Upper lobe of left lung (tissue), 6 donors: ENCODE measurements at regions not wholly inside any gene's neighbourhood (a gene's known extent, or its start where the extent isn't known, plus 50 kb on each side); places are given as distances from the start of the nearest gene placed in this dataset.

ENCODE experiments used
- ATAC-seq, 2 donors: fragments of 200-7000 bp; cut with Tn5 transposase; one replicate each; pipeline ENCODE4 v1.9.1; 2022; ENCODE audit warnings: mild to moderate bottlenecking in 2 of 2, moderate library complexity in 2 of 2; ENCODE audit not compliant: low FRiP score in 2 of 2
- DNase-seq, 2 donors: peaks; one replicate each; pipeline ENCODE4 v3.0.0-alpha.2; 2019 to 2020
- H3K27ac ChIP-seq, 4 donors: fragments of 200-600 bp; sonication (generic); one replicate each; pipeline ENCODE4 v1.5.1; 2016 to 2019
- H3K27me3 ChIP-seq, 4 donors: fragments of 200-600 bp; sonication (generic); one replicate each; pipeline ENCODE4 v1.5.1; 2017 to 2019
- H3K36me3 ChIP-seq, 4 donors: fragments of 200-600 bp; sonication (generic); one replicate each; pipeline ENCODE4 v1.5.1; 2016 to 2019
- H3K4me1 ChIP-seq, 4 donors: fragments of 200-600 bp; sonication (generic); one replicate each; pipeline ENCODE4 v1.5.1; 2018 to 2019
- H3K4me3 ChIP-seq, 4 donors: fragments of 200-600 bp; sonication (generic); one replicate each; pipeline ENCODE4 v1.5.1; 2017 to 2019; ENCODE audit warnings: mild to moderate bottlenecking in 2 of 4, moderate library complexity in 1 of 4
- H3K9me3 ChIP-seq, 4 donors: fragments of 200-600 bp; sonication (generic); one replicate each; pipeline ENCODE4 v1.5.1; 2018 to 2019
- CTCF ChIP-seq, 6 experiments: fragments of 450-650 bp in 4 of 6; fragments of 200-600 bp in 2 of 6; sonication (generic) in 2 of 6; IDR thresholded peaks; one replicate each; pipeline ENCODE4 v1.5.1; 2016 to 2019; ENCODE audit warnings: antibody characterized with exemption in 6 of 6
- EP300 ChIP-seq, 4 donors: sonication (generic); formaldehyde crosslinking; IDR thresholded peaks; one replicate each; pipeline ENCODE4 v1.5.1; 2017; ENCODE audit warnings: antibody characterized with exemption in 4 of 4, control low read depth in 2 of 4
- POLR2A ChIP-seq, 4 donors: fragments of 450-650 bp; IDR thresholded peaks; one replicate each; pipeline ENCODE4 v1.5.1; 2016 to 2017; ENCODE audit warnings: antibody characterized with exemption in 4 of 4, mild to moderate bottlenecking in 2 of 4
- POLR2AphosphoS5 ChIP-seq, 2 donors: sonication (generic); formaldehyde crosslinking; IDR thresholded peaks; one replicate each; pipeline ENCODE4 v1.5.1; 2017; ENCODE audit warnings: antibody characterized with exemption in 2 of 2
- WGBS, 2 donors: methylation state at CpG; one replicate each; pipeline ENCODE4 v1.1.5; 2017 to 2018; 5-methylcytosine and 5-hydroxymethylcytosine counted together
- donor health status: DM: no; HTN: no; CAD: no; lungs with moderate emphysema.
- donor health status: DM: no; HTN: yes; CAD: no; lungs with severe emphysema.

GRCh38 chr2:173666171-173666888, 298.8 kb downstream of the SP3 start:
- Histone ChIP-seq H3K27me3 (no peaks in the 10 kb centered on the region), H3K27ac (no peak overlapping the region), H3K36me3 (no peaks in the 10 kb centered on the region), H3K4me1 (no peaks in the 10 kb centered on the region), H3K4me3 (no peak overlapping the region), H3K9me3 (no peaks in the 10 kb centered on the region)
- 55 to 63% methylated on average over 8 of the region's 8 CpGs for WGBS, 2 donors
- DNase-seq = no peak
- no peak for ATAC-seq
- no peak for TF ChIP-seq CTCF (IDR thresholded peaks at IDR 0.05)
- no peak for TF ChIP-seq POLR2AphosphoS5 (IDR thresholded peaks at IDR 0.05)
- no peak for TF ChIP-seq EP300 (IDR thresholded peaks at IDR 0.05)
- no peak for TF ChIP-seq POLR2A (IDR thresholded peaks at IDR 0.05)

- WGBS, 2 donors = 48 to 55% methylated on average over 3 of the region's 3 CpGs
- Histone ChIP-seq H3K4me3 (no peak overlapping the region), H3K36me3 (no peaks in the 10 kb centered on the region), H3K27ac (no peak overlapping the region), H3K9me3 (no peaks in the 10 kb centered on the region), H3K27me3 (no peaks in the 10 kb centered on the region), H3K4me1 (no peaks in the 10 kb centered on the region)
- DNase-seq = no peak
- no peak for ATAC-seq
- TF ChIP-seq POLR2AphosphoS5 (IDR thresholded peaks at IDR 0.05) (no peak), POLR2A (IDR thresholded peaks at IDR 0.05) (no peak), EP300 (IDR thresholded peaks at IDR 0.05) (no peak), CTCF (IDR thresholded peaks at IDR 0.05) (no peak)
Measured at GRCh38 chr2:173667014-173667413, 298.2 kb downstream of the SP3 start.

GRCh38 chr2:173667415-173667814, 297.8 kb downstream of the SP3 start:
- Histone ChIP-seq H3K27ac (no peak overlapping the region), H3K4me3 (no peak overlapping the region), H3K27me3 (no peaks in the 10 kb centered on the region), H3K36me3 (no peaks in the 10 kb centered on the region), H3K4me1 (no peaks in the 10 kb centered on the region), H3K9me3 (no peaks in the 10 kb centered on the region)
- 97 to 98% methylated on average over 2 of the region's 2 CpGs for WGBS, 2 donors
- TF ChIP-seq CTCF (IDR thresholded peaks at IDR 0.05) (no peak), POLR2AphosphoS5 (IDR thresholded peaks at IDR 0.05) (no peak), POLR2A (IDR thresholded peaks at IDR 0.05) (no peak), EP300 (IDR thresholded peaks at IDR 0.05) (no peak)
- no peak for DNase-seq
- ATAC-seq = no peak

GRCh38 chr2:173669271-173669853, 295.8 kb downstream of the SP3 start:
- Histone ChIP-seq H3K27ac (no peak overlapping the region), H3K9me3 (no peaks in the 10 kb centered on the region), H3K4me3 (no peak overlapping the region), H3K4me1 (no peaks in the 10 kb centered on the region), H3K27me3 (no peaks in the 10 kb centered on the region), H3K36me3 (no peaks in the 10 kb centered on the region)
- DNase-seq = no peak
- TF ChIP-seq POLR2A (IDR thresholded peaks at IDR 0.05) = no peak
- no peak for TF ChIP-seq POLR2AphosphoS5 (IDR thresholded peaks at IDR 0.05)
- no peak for TF ChIP-seq EP300 (IDR thresholded peaks at IDR 0.05)
- no peak for TF ChIP-seq CTCF (IDR thresholded peaks at IDR 0.05)
- ATAC-seq = no peak
- 91 to 92% methylated on average over 1 of the region's 1 CpG for WGBS, 2 donors

GRCh38 chr2:173669888-173670287, 295.3 kb downstream of the SP3 start:
- no peak for TF ChIP-seq POLR2AphosphoS5 (IDR thresholded peaks at IDR 0.05)
- TF ChIP-seq EP300 (IDR thresholded peaks at IDR 0.05) = no peak
- TF ChIP-seq POLR2A (IDR thresholded peaks at IDR 0.05) = no peak
- TF ChIP-seq CTCF (IDR thresholded peaks at IDR 0.05) = no peak
- Histone ChIP-seq H3K27ac (no peak overlapping the region), H3K4me3 (no peak overlapping the region), H3K27me3 (no peaks in the 10 kb centered on the region), H3K4me1 (no peaks in the 10 kb centered on the region), H3K9me3 (no peaks in the 10 kb centered on the region), H3K36me3 (no peaks in the 10 kb centered on the region)
- ATAC-seq = no peak
- no peak for DNase-seq
